HCT116 (cell line): ENCODE measurements at regions not wholly inside any gene's neighbourhood (a gene's known extent, or its start where the extent isn't known, plus 50 kb on each side); places are given as distances from the start of the nearest gene placed in this dataset.

Experiments
- ATAC-seq: fragments of 200-7000 bp; cut with Tn5 transposase; 2 replicates; pipeline ENCODE4 v1.9.1; 2020; ENCODE audit warnings: mild to moderate bottlenecking, moderate library complexity
- BruUV-seq: library from RNA; stranded (reverse); fragments of 400-500 nt; replicated peaks from 2 replicates; lab custom pipeline; 2021; lab: Mats Ljungman, UMichigan
- CTCF ChIA-PET: fragments of 300-600 bp; sonication (Branson Sonifier 250); formaldehyde crosslinking; loops from one replicate; lab custom pipeline; 2021; ENCODE audit warnings: antibody characterized with exemption; lab: Charles Lee
- POLR2A ChIA-PET: fragments of 300-600, 350-600 bp; sonication (Branson Sonifier 250); formaldehyde crosslinking; loops from one replicate; lab custom pipeline; 2021; ENCODE audit warnings: antibody characterized with exemption; lab: Charles Lee
- RAD21 ChIA-PET, 2 experiments: fragments of 300-600 bp; sonication (Branson Sonifier 250); formaldehyde crosslinking; loops; one replicate each; lab custom pipeline; 2023; ENCODE audit warnings: low total read pairs in 2 of 2; ENCODE audit not compliant: uncharacterized antibody in 2 of 2, unreplicated experiment in 2 of 2, low non-redundant PET in 1 of 2; lab: Charles Lee
- DNase-seq: peaks from one replicate; pipeline ENCODE4 v3.0.0-alpha.2; 2010; ENCODE audit warnings: low read depth, low spot score
- H2AFZ ChIP-seq: fragments of 200-600 bp; shearing (Covaris generic), sonication (generic); 2 replicates; pipeline ENCODE4 v1.6.1; 2017; ENCODE audit warnings: low read depth, mixed run types, mixed read lengths, antibody characterized with exemption, low read length; ENCODE audit not compliant: poor library complexity, severe bottlenecking
- H3K27ac ChIP-seq: 2 replicates; pipeline ENCODE4 v1.5.1; 2012; ENCODE audit warnings: low read depth, low read length
- H3K27me3 ChIP-seq: fragments of 200-600 bp; sonication (generic); 2 replicates; pipeline ENCODE4 v1.6.1; 2016; ENCODE audit warnings: mixed run types, low read length, mixed read lengths; ENCODE audit not compliant: insufficient read depth
- H3K36me3 ChIP-seq, 2 experiments: fragments of 200-500 bp in 1 of 2; fragments of 200-600 bp in 1 of 2; sonication (Bioruptor generic) in 1 of 2; sonication (generic) in 1 of 2; 2 replicates each; pipeline versions ENCODE4 v1.5.1 to v1.6.1; 2014 to 2016; ENCODE audit warnings: low read length in 2 of 2, inconsistent platforms in 1 of 2, mixed read lengths in 1 of 2, mixed run types in 1 of 2; ENCODE audit not compliant: insufficient read depth in 2 of 2, control insufficient read depth in 1 of 2
- H3K4me1 ChIP-seq, 2 experiments: fragments of 200-600 bp in 1 of 2; sonication (generic) in 1 of 2; 2 replicates each; pipeline versions ENCODE4 v1.5.1 to v1.6.1; 2012 to 2017; ENCODE audit warnings: low read length in 2 of 2, inconsistent platforms in 1 of 2, mild to moderate bottlenecking in 1 of 2, mixed read lengths in 1 of 2, mixed run types in 1 of 2, moderate library complexity in 1 of 2; ENCODE audit not compliant: insufficient read depth in 2 of 2, control insufficient read depth in 1 of 2
- H3K4me2 ChIP-seq: fragments of 200-600 bp; sonication (generic); 2 replicates; pipeline ENCODE4 v1.6.1; 2017; ENCODE audit warnings: mixed run types, low read length, mixed read lengths
- H3K4me3 ChIP-seq, 2 experiments: fragments of 200-600 bp in 1 of 2; sonication (generic) in 1 of 2; replicated peaks in 1 of 2; 2 replicates each; pipeline ENCODE4 v1.5.1; 2011 to 2016; ENCODE audit warnings: low read length in 2 of 2, control low read depth in 1 of 2, low read depth in 1 of 2, mild to moderate bottlenecking in 1 of 2, mixed read lengths in 1 of 2, mixed run types in 1 of 2
- H3K79me2 ChIP-seq: fragments of 200-600 bp; sonication (generic); 2 replicates; pipeline ENCODE4 v1.6.1; 2017; ENCODE audit warnings: mild to moderate bottlenecking, mixed run types, low read length, moderate library complexity, mixed read lengths; ENCODE audit not compliant: insufficient read depth
- H3K9ac ChIP-seq: fragments of 200-600 bp; sonication (generic); 2 replicates; pipeline ENCODE4 v1.6.1; 2016; ENCODE audit warnings: low read length, mixed read lengths
- H3K9me2 ChIP-seq: fragments of 200-600 bp; sonication (generic), shearing (Covaris generic); 2 replicates; pipeline ENCODE4 v1.6.1; 2017; ENCODE audit warnings: mixed run types, mild to moderate bottlenecking, moderate library complexity; ENCODE audit not compliant: insufficient read depth
- H3K9me3 ChIP-seq, 2 experiments: fragments of 200-500 bp in 1 of 2; fragments of 200-600 bp in 1 of 2; sonication (Bioruptor generic) in 1 of 2; sonication (generic) in 1 of 2; 2 replicates each; pipeline ENCODE4 v1.6.1; 2014 to 2017; ENCODE audit warnings: low read length in 2 of 2, mixed read lengths in 2 of 2, inconsistent platforms in 1 of 2, low read depth in 1 of 2, mild to moderate bottlenecking in 1 of 2, mixed run types in 1 of 2, moderate library complexity in 1 of 2; ENCODE audit not compliant: control insufficient read depth in 1 of 2, insufficient read depth in 1 of 2
- H4K20me1 ChIP-seq: fragments of 200-600 bp; sonication (generic), shearing (Covaris generic); 2 replicates; pipeline ENCODE4 v1.6.1; 2017; ENCODE audit warnings: mixed run types, mild to moderate bottlenecking, moderate library complexity; ENCODE audit not compliant: insufficient read depth
- CBX3 ChIP-seq: IDR thresholded peaks from 2 replicates; pipeline ENCODE4 v1.6.1; 2012; ENCODE audit warnings: low read depth
- ELF1 ChIP-seq: IDR thresholded peaks from 2 replicates; pipeline ENCODE4 v1.6.1; 2012; ENCODE audit warnings: low read depth, borderline replicate concordance
- EZH2phosphoT487 ChIP-seq: fragments of 200-600 bp; IDR thresholded peaks from 2 replicates; pipeline ENCODE4 v1.6.1; 2018; ENCODE audit warnings: antibody characterized with exemption, borderline replicate concordance
- JUND ChIP-seq: IDR thresholded peaks from 2 replicates; pipeline ENCODE4 v1.6.1; 2012
- MAX ChIP-seq: IDR thresholded peaks from 2 replicates; pipeline ENCODE4 v1.6.1; 2012
- POLR2A ChIP-seq: IDR thresholded peaks from 2 replicates; pipeline ENCODE4 v1.7.0; 2011; ENCODE audit warnings: borderline replicate concordance; ENCODE audit not compliant: insufficient read depth, insufficient read length; ENCODE audit errors: extremely low read depth
- POLR2AphosphoS5 ChIP-seq: IDR thresholded peaks from 2 replicates; pipeline ENCODE4 v1.6.1; 2011; ENCODE audit warnings: mild to moderate bottlenecking, low read depth, low read length, moderate library complexity
- SP1 ChIP-seq: IDR thresholded peaks from 2 replicates; pipeline ENCODE4 v1.6.1; 2012; ENCODE audit warnings: low read depth
- SRF ChIP-seq: IDR thresholded peaks from 2 replicates; pipeline ENCODE4 v1.6.1; 2012; ENCODE audit warnings: low read depth
- ZNF274 ChIP-seq: fragments of 200-500 bp; sonication (Bioruptor generic); IDR thresholded peaks from 2 replicates; pipeline ENCODE4 v1.6.1; 2014; ENCODE audit warnings: mild to moderate bottlenecking, low read depth, low read length, inconsistent platforms
- intact Hi-C: fragments of 100-400 bp; cut with micrococcal nuclease; formaldehyde crosslinking; loops from 2 replicates; pipeline ENCODE4 v1.10.0; 2022
- TF ChIP-seq, protein P1 (sequence below): IDR thresholded peaks from 2 replicates; pipeline ENCODE4 v1.6.1; 2011; ENCODE audit warnings: mild to moderate bottlenecking, low read length, moderate library complexity; ENCODE audit not compliant: insufficient replicate concordance; ENCODE audit errors: extremely low read depth
- TF ChIP-seq, protein P2 (sequence below), 3 experiments: fragments of 200-600 bp in 1 of 3; sonication (generic) in 1 of 3; IDR thresholded peaks in 2 of 3; conservative IDR thresholded peaks in 1 of 3; 2 replicates each; pipeline ENCODE4 v1.5.1; 2012 to 2017; ENCODE audit warnings: low read depth in 2 of 3, low read length in 2 of 3, antibody characterized with exemption in 1 of 3, borderline replicate concordance in 1 of 3, control low read depth in 1 of 3, mild to moderate bottlenecking in 1 of 3, mixed read lengths in 1 of 3, mixed run types in 1 of 3, moderate library complexity in 1 of 3; ENCODE audit not compliant: insufficient read depth in 1 of 3

DNA sequence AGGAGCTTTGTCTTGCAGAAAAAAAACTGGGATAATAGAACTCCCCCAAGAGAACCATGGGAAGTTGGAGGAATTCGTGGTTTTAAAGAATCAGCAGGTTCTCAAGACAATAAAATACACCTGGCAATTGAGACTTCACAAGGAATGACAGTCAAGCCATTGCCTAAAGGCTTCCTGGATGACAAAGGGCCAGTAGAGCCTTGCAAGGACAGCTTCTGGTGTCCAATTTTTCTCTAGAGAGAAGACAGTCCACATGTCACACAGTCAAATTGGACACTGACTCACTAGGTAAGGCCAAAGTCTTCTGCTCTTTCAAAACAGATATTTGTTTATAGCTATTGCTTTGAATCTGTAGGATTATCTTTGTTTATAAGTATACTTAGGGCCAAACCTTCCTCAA, 80.3 kb upstream of the BMP5 start (continued):
- TF ChIP-seq, protein P1, sequence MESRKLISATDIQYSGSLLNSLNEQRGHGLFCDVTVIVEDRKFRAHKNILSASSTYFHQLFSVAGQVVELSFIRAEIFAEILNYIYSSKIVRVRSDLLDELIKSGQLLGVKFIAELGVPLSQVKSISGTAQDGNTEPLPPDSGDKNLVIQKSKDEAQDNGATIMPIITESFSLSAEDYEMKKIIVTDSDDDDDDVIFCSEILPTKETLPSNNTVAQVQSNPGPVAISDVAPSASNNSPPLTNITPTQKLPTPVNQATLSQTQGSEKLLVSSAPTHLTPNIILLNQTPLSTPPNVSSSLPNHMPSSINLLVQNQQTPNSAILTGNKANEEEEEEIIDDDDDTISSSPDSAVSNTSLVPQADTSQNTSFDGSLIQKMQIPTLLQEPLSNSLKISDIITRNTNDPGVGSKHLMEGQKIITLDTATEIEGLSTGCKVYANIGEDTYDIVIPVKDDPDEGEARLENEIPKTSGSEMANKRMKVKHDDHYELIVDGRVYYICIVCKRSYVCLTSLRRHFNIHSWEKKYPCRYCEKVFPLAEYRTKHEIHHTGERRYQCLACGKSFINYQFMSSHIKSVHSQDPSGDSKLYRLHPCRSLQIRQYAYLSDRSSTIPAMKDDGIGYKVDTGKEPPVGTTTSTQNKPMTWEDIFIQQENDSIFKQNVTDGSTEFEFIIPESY, result no peak
- TF ChIP-seq EZH2phosphoT487, result no peak
- TF ChIP-seq POLR2AphosphoS5, result no peak
- TF ChIP-seq, all 23 proteins: peak for 0

DNA sequence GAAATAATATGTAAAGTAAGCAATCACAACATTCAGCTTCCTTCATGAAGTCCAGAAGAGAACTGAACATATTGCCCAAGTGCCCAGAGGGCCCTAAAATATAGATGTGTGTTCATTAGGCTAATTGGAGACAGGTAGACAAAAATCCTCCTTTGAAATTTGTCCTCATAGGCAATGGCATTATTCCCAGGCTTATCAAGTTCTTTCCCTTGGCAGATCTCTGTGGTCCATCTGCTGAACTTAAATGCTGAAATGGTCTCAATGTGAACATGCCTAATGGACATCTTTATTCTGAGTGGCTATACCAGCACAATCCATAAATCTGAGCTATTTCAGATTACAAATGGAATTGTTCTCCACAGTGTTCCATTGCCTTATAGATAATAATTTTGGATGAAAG, 79.0 kb upstream of the BMP5 start:
- intact Hi-C loops, result loop anchor here (5.0 kb wide), 3 partner anchors 337 to 677 kb away; no protein-coding TSS in a partner anchor
- Histone ChIP-seq H3K4me2 (no peak overlapping the region), H3K9ac (no peak overlapping the region), H3K9me2 (no peaks in the 10 kb centered on the region), H3K4me3 (no peak overlapping the region), H4K20me1 (no peaks in the 10 kb centered on the region), H3K9me3 (no peaks in the 10 kb centered on the region), H3K79me2 (no peaks in the 10 kb centered on the region), H3K27ac (no peak overlapping the region), H3K27me3 (no peaks in the 10 kb centered on the region), H3K36me3 (no peaks in the 10 kb centered on the region), H2AFZ (no peak overlapping the region), H3K4me1 (no peaks in the 10 kb centered on the region)
- RAD21 ChIA-PET, result no interaction called here
- CTCF ChIA-PET, result interaction anchor here (1.0 to 5.2 kb wide), 4 partner anchors 9 to 678 kb away, joined by 3 to 23 read pairs (median 4); no protein-coding TSS in a partner anchor
- TF ChIP-seq, protein P1, result no peak
- TF ChIP-seq POLR2AphosphoS5 (no peak), ZNF274 (no peak), MAX (no peak), EZH2phosphoT487 (no peak), POLR2A (no peak), JUND (no peak), CBX3 (no peak), ELF1 (no peak), SP1 (no peak), SRF (no peak)
- TF ChIP-seq, protein P2, sequence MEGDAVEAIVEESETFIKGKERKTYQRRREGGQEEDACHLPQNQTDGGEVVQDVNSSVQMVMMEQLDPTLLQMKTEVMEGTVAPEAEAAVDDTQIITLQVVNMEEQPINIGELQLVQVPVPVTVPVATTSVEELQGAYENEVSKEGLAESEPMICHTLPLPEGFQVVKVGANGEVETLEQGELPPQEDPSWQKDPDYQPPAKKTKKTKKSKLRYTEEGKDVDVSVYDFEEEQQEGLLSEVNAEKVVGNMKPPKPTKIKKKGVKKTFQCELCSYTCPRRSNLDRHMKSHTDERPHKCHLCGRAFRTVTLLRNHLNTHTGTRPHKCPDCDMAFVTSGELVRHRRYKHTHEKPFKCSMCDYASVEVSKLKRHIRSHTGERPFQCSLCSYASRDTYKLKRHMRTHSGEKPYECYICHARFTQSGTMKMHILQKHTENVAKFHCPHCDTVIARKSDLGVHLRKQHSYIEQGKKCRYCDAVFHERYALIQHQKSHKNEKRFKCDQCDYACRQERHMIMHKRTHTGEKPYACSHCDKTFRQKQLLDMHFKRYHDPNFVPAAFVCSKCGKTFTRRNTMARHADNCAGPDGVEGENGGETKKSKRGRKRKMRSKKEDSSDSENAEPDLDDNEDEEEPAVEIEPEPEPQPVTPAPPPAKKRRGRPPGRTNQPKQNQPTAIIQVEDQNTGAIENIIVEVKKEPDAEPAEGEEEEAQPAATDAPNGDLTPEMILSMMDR (IDR thresholded peaks at IDR 0.05 in 2 of 3, conservative IDR thresholded peaks at IDR 0.05 in 1 of 3; ENCODE audit: borderline replicate concordance in 1 of 3, insufficient read depth in 1 of 3, low read depth in 2 of 3, low read length in 2 of 3), result no peak
- no peak for DNase-seq
- ATAC-seq, result no peak
- POLR2A ChIA-PET, result no interaction called here
- BruUV-seq, result no TSS peak
